Astrocyte of the spinal cord (primary cell): ENCODE measurements at regions not wholly inside any gene's neighbourhood (a gene's known extent, or its start where the extent isn't known, plus 50 kb on each side); places are given as distances from the start of the nearest gene placed in this dataset.

Source experiments
- DNase-seq: peaks from one replicate; pipeline ENCODE4 v3.0.0; 2011; ENCODE audit warnings: low read depth, low spot score
- H3K4me3 ChIP-seq: 2 replicates; pipeline ENCODE4 v1.5.1; 2011; ENCODE audit warnings: low read depth, mild to moderate bottlenecking, low read length, moderate library complexity
- CTCF ChIP-seq: IDR thresholded peaks from 2 replicates; pipeline ENCODE4 v1.5.1; 2012; ENCODE audit warnings: low read depth, mild to moderate bottlenecking, low read length, inconsistent platforms
- in situ Hi-C: cut with HindIII; loops from 2 replicates; pipeline ENCODE4 v1.10.0; 2017; ENCODE audit warnings: low sequenced_read_pairs

GRCh38 chr12:89781156-89781555, 72.5 kb upstream of the ATP2B1 start:
- TF ChIP-seq CTCF, result no peak
- no peak overlapping the region for H3K4me3 ChIP-seq
- DNase-seq, result no peak
- in situ Hi-C loops, result no loop called here

GRCh38 chr12:89779090-89779489, 70.5 kb upstream of the ATP2B1 start:
- DNase-seq, result no peak
- H3K4me3 ChIP-seq, result no peak overlapping the region

GRCh38 chr12:89777733-89778379, 69.2 kb upstream of the ATP2B1 start:
- TF ChIP-seq CTCF, result no peak
- H3K4me3 ChIP-seq, result no peak overlapping the region
- in situ Hi-C loops, result no loop called here
- DNase-seq, result no peak

More at GRCh38 chr12:89779090-89779489, 70.5 kb upstream of the ATP2B1 start:
- in situ Hi-C loops, result no loop called here
- no peak for TF ChIP-seq CTCF

GRCh38 chr12:89775986-89776365, 67.3 kb upstream of the ATP2B1 start:
- DNase-seq, result no peak
- no peak for TF ChIP-seq CTCF
- in situ Hi-C loops, result no loop called here
- H3K4me3 ChIP-seq, result no peak overlapping the region

- in situ Hi-C loops, result no loop called here
- no peak for DNase-seq
- no peak for TF ChIP-seq CTCF
Observed at GRCh38 chr12:89775063-89775985, 66.7 kb upstream of the ATP2B1 start.

GRCh38 chr12:89774645-89775044, 66.0 kb upstream of the ATP2B1 start:
- H3K4me3 ChIP-seq, result no peak overlapping the region
- no peak for TF ChIP-seq CTCF
- in situ Hi-C loops, result no loop called here
- DNase-seq, result no peak

More at GRCh38 chr12:89775063-89775985, 66.7 kb upstream of the ATP2B1 start:
- no peak overlapping the region for H3K4me3 ChIP-seq
